Endothelial cell of umbilical vein (primary cell): ENCODE measurements at regions not wholly inside any gene's neighbourhood (a gene's known extent, or its start where the extent isn't known, plus 50 kb on each side); places are given as distances from the start of the nearest gene placed in this dataset.

ENCODE experiments used
- CTCF ChIP-seq, 2 donors: IDR thresholded peaks; 1 replicate in 1 of 2; 2 replicates in 1 of 2; pipeline ENCODE4 v1.5.1; 2011; ENCODE audit warnings: low read length in 2 of 2, mild to moderate bottlenecking in 2 of 2, moderate library complexity in 2 of 2, control low read depth in 1 of 2, inconsistent platforms in 1 of 2, low read depth in 1 of 2; ENCODE audit not compliant: insufficient read depth in 1 of 2; ENCODE audit errors: extremely low read depth in 1 of 2
- FOS ChIP-seq: IDR thresholded peaks from 2 replicates; pipeline ENCODE4 v1.6.1; 2011; ENCODE audit warnings: mild to moderate bottlenecking, low read length, moderate library complexity, borderline replicate concordance; ENCODE audit not compliant: insufficient read depth
- JUN ChIP-seq: IDR thresholded peaks from 2 replicates; pipeline ENCODE4 v1.6.1; 2011; ENCODE audit warnings: borderline replicate concordance, low read depth; ENCODE audit not compliant: insufficient read length, insufficient read depth
- MAX ChIP-seq: IDR thresholded peaks from 2 replicates; pipeline ENCODE4 v1.6.1; 2011; ENCODE audit not compliant: insufficient read depth, insufficient read length
- MYC ChIP-seq: IDR thresholded peaks from one replicate; pipeline ENCODE4 v1.6.1; 2011; ENCODE audit warnings: mild to moderate bottlenecking, low read depth, low read length
- POLR2A ChIP-seq: IDR thresholded peaks from 2 replicates; pipeline ENCODE4 v1.6.1; 2012; ENCODE audit warnings: low read depth, mild to moderate bottlenecking, control low read depth, low read length

GRCh38 chr17:51397361-51398127 lies 137.2 kb downstream of the UTP18 start:
- no peak for TF ChIP-seq MAX
- no peak for TF ChIP-seq CTCF (IDR thresholded peaks at IDR 0.05; ENCODE audit: extremely low read depth in 1 of 2, insufficient read depth in 1 of 2, low read depth in 1 of 2, low read length in 2 of 2)
- TF ChIP-seq POLR2A = no peak
- TF ChIP-seq MYC = no peak
- TF ChIP-seq FOS = no peak
- TF ChIP-seq JUN = no peak
